ENCODE measurements at regions not wholly inside any gene's neighbourhood (a gene's known extent, or its start where the extent isn't known, plus 50 kb on each side); places are given as distances from the start of the nearest gene placed in this dataset.
"Not testable (repeated sequence)": the region's sequence is repeated elsewhere in the genome, so short reads cannot be mapped to it uniquely, and the experiment has no call there.

- DNase-seq (ENCODE audit: low read depth) = no peak
- TF ChIP-seq CTCF (IDR thresholded peaks at IDR 0.05; ENCODE audit: insufficient read depth, low read depth, low read length, missing control alignments) = no peak
- H3K4me3 ChIP-seq (ENCODE audit: low read depth, low read length) = no peak overlapping the region
Measured at GRCh38 chr17:64732336-64733006, 70.4 kb upstream of the SMURF2 start.

GRCh38 chr17:64730023-64730422 lies 67.9 kb upstream of the SMURF2 start:
- DNase-seq (ENCODE audit: low read depth); H3K4me3 ChIP-seq (ENCODE audit: low read depth, low read length): not testable (repeated sequence)

- no peak for TF ChIP-seq CTCF (IDR thresholded peaks at IDR 0.05; ENCODE audit: insufficient read depth, low read depth, low read length, missing control alignments)
- DNase-seq (ENCODE audit: low read depth) = no peak
- H3K4me3 ChIP-seq (ENCODE audit: low read depth, low read length) = no peak overlapping the region
Measured at GRCh38 chr17:64729201-64729600, 67.1 kb upstream of the SMURF2 start.

GRCh38 chr17:64728041-64728695 lies 66.1 kb upstream of the SMURF2 start:
- no peak for TF ChIP-seq CTCF (IDR thresholded peaks at IDR 0.05; ENCODE audit: insufficient read depth, low read depth, low read length, missing control alignments)
- no peak for DNase-seq (ENCODE audit: low read depth)
- H3K4me3 ChIP-seq (ENCODE audit: low read depth, low read length) = no peak overlapping the region

GRCh38 chr17:64726025-64726424 lies 63.9 kb upstream of the SMURF2 start:
- H3K4me3 ChIP-seq (ENCODE audit: low read depth, low read length); DNase-seq (ENCODE audit: low read depth): not testable (repeated sequence)

GRCh38 chr17:64724246-64724645 lies 62.1 kb upstream of the SMURF2 start:
- not testable (repeated sequence) for DNase-seq (ENCODE audit: low read depth); H3K4me3 ChIP-seq (ENCODE audit: low read depth, low read length)

- DNase-seq (ENCODE audit: low read depth) = no peak
- no peak overlapping the region for H3K4me3 ChIP-seq (ENCODE audit: low read depth, low read length)
- no peak for TF ChIP-seq CTCF (IDR thresholded peaks at IDR 0.05; ENCODE audit: insufficient read depth, low read depth, low read length, missing control alignments)
Measured at GRCh38 chr17:64723781-64724180, 61.7 kb upstream of the SMURF2 start.

GRCh38 chr17:64721556-64721955 lies 59.4 kb upstream of the SMURF2 start:
- not testable (repeated sequence) for DNase-seq (ENCODE audit: low read depth); H3K4me3 ChIP-seq (ENCODE audit: low read depth, low read length)

GRCh38 chr17:64720253-64720652 lies 58.1 kb upstream of the SMURF2 start:
- H3K4me3 ChIP-seq (ENCODE audit: low read depth, low read length); DNase-seq (ENCODE audit: low read depth): not testable (repeated sequence)

- DNase-seq (ENCODE audit: low read depth); H3K4me3 ChIP-seq (ENCODE audit: low read depth, low read length): not testable (repeated sequence)
Measured at GRCh38 chr17:64719517-64719916, 57.4 kb upstream of the SMURF2 start.

GRCh38 chr17:64718816-64719215 lies 56.7 kb upstream of the SMURF2 start:
- not testable (repeated sequence) for DNase-seq (ENCODE audit: low read depth); H3K4me3 ChIP-seq (ENCODE audit: low read depth, low read length)
